ENCODE measurements at regions not wholly inside any gene's neighbourhood (a gene's known extent, or its start where the extent isn't known, plus 50 kb on each side); places are given as distances from the start of the nearest gene placed in this dataset.

- TF ChIP-seq EZH2 (IDR thresholded peaks at IDR 0.05; ENCODE audit: borderline replicate concordance, low read depth, low read length, poor library complexity, severe bottlenecking) (no peak), CTCF (conservative IDR thresholded peaks at IDR 0.05; ENCODE audit: low read depth, low read length) (no peak)
These were observed 387.6 kb upstream of the ZFP42 start for GRCh38 chr4:187608001-187608421.

Data from A673 (cell line).